Kidney capillary endothelial cell (primary cell): ENCODE measurements at regions not wholly inside any gene's neighbourhood (a gene's known extent, or its start where the extent isn't known, plus 50 kb on each side); places are given as distances from the start of the nearest gene placed in this dataset.

Experiments used
- DNase-seq: peaks from one replicate; pipeline ENCODE4 v3.0.0-alpha.2; 2018; ENCODE audit warnings: low spot score

- DNase-seq = no peak
Observed at GRCh38 chr3:28901018-28901417, 379.9 kb upstream of the RBMS3 start.

- no peak for DNase-seq
Observed at GRCh38 chr3:28903171-28903601, 377.7 kb upstream of the RBMS3 start.

- DNase-seq = no peak
Observed at GRCh38 chr3:28905798-28906197, 375.1 kb upstream of the RBMS3 start.

GRCh38 chr3:28906561-28907310 is 374.1 kb upstream of the RBMS3 start:
- DNase-seq = no peak

- DNase-seq = no peak
Observed at GRCh38 chr3:28907616-28908015, 373.3 kb upstream of the RBMS3 start.

- DNase-seq = no peak
Observed at GRCh38 chr3:28912120-28912885, 368.6 kb upstream of the RBMS3 start.

- peak; percentile 56 for DNase-seq
Observed at GRCh38 chr3:28915741-28916500, 364.9 kb upstream of the RBMS3 start.

- peak; percentile 77 for DNase-seq
Observed at GRCh38 chr3:28916713-28917499, 364.0 kb upstream of the RBMS3 start.

- no peak for DNase-seq
Observed at GRCh38 chr3:28917895-28918475, 362.9 kb upstream of the RBMS3 start.

- no peak for DNase-seq
Observed at GRCh38 chr3:28922376-28922775, 358.5 kb upstream of the RBMS3 start.

GRCh38 chr3:28923994-28924393 is 356.9 kb upstream of the RBMS3 start:
- no peak for DNase-seq

GRCh38 chr3:28924744-28925360 is 356.0 kb upstream of the RBMS3 start:
- DNase-seq = peak; percentile 56

- DNase-seq = no peak
Observed at GRCh38 chr3:28933337-28933736, 347.5 kb upstream of the RBMS3 start.

- no peak for DNase-seq
Observed at GRCh38 chr3:28934126-28934813, 346.6 kb upstream of the RBMS3 start.

GRCh38 chr3:28935146-28935545 is 345.7 kb upstream of the RBMS3 start:
- DNase-seq = no peak

GRCh38 chr3:28936154-28936553 is 344.7 kb upstream of the RBMS3 start:
- DNase-seq = no peak

- no peak for DNase-seq
Observed at GRCh38 chr3:28940530-28940929, 340.3 kb upstream of the RBMS3 start.

- no peak for DNase-seq
Observed at GRCh38 chr3:28940994-28941393, 339.9 kb upstream of the RBMS3 start.

- DNase-seq = no peak
Observed at GRCh38 chr3:28947061-28947460, 333.8 kb upstream of the RBMS3 start.

GRCh38 chr3:28947751-28948150 is 333.1 kb upstream of the RBMS3 start:
- DNase-seq = no peak
